ENCODE measurements at regions not wholly inside any gene's neighbourhood (a gene's known extent, or its start where the extent isn't known, plus 50 kb on each side); places are given as distances from the start of the nearest gene placed in this dataset.

DNA sequence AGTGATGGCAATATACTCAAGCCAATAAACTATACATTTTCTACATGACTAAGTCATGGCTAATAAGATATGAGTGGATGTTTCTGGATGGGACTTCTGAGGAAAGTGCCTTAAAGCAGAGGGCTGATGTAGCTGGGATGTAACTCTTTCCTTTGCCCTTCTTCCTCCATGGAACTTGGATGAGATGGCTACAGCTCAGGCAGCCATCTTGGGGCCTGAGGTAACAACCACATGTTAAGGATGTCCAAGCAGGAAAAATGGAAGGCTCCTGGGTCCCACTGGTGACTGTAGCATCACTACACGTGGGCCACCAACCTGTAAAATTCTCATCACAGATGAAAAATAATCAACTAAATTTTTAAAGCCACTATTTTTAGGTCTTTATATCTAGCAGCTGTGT is 54.4 kb upstream of the GRIP1 start:
- Histone ChIP-seq H3K27me3 (no peaks in the 10 kb centered on the region), H3K36me3 (no peaks in the 10 kb centered on the region), H3K27ac (no peak overlapping the region), H3K4me3 (no peak overlapping the region), H3K9me3 (no peaks in the 10 kb centered on the region), H3K4me1 (no peaks in the 10 kb centered on the region)
- no peak for DNase-seq
- intact Hi-C loops (cut with DNase I; ENCODE audit: low total_unique reads), result no loop called here
- WGBS, 5 donors, result 79 to 95% (median 87%) methylated on average over 1 of the region's 1 CpG
- TF ChIP-seq, protein P1, sequence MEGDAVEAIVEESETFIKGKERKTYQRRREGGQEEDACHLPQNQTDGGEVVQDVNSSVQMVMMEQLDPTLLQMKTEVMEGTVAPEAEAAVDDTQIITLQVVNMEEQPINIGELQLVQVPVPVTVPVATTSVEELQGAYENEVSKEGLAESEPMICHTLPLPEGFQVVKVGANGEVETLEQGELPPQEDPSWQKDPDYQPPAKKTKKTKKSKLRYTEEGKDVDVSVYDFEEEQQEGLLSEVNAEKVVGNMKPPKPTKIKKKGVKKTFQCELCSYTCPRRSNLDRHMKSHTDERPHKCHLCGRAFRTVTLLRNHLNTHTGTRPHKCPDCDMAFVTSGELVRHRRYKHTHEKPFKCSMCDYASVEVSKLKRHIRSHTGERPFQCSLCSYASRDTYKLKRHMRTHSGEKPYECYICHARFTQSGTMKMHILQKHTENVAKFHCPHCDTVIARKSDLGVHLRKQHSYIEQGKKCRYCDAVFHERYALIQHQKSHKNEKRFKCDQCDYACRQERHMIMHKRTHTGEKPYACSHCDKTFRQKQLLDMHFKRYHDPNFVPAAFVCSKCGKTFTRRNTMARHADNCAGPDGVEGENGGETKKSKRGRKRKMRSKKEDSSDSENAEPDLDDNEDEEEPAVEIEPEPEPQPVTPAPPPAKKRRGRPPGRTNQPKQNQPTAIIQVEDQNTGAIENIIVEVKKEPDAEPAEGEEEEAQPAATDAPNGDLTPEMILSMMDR (IDR thresholded peaks at IDR 0.05), result no peak
- TF ChIP-seq EP300 (IDR thresholded peaks at IDR 0.05) (no peak), POLR2AphosphoS5 (IDR thresholded peaks at IDR 0.05) (no peak), POLR2A (IDR thresholded peaks at IDR 0.05) (no peak)

DNA sequence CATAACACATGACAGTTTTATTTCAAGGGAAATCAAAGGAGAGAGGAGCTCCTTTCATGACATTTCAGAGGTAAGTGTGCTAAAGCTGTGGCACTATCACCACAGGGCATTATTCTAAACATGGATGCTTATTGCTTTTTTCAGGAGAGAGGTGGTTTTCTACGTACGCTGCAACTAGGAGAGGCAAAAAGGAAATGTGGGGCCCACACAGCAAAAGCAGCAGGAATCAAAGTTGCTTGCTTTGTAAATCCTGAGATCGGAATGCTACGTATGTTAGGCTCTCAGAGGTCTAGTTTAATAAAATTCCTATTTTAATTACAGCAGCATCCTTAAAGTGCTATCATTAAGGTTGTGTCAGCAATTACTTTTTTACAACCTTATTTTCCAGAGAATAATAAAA is 55.0 kb upstream of the GRIP1 start:
- Histone ChIP-seq H3K27ac (no peak overlapping the region), H3K4me3 (no peak overlapping the region), H3K36me3 (no peaks in the 10 kb centered on the region), H3K4me1 (no peaks in the 10 kb centered on the region), H3K9me3 (no peaks in the 10 kb centered on the region), H3K27me3 (no peaks in the 10 kb centered on the region)
- 81 to 89% (median 88%) methylated on average over 4 of the region's 4 CpGs for WGBS, 5 donors
- intact Hi-C loops (cut with DNase I; ENCODE audit: low total_unique reads), result no loop called here
- no peak for DNase-seq
- TF ChIP-seq POLR2A (IDR thresholded peaks at IDR 0.05) (no peak), EP300 (IDR thresholded peaks at IDR 0.05) (no peak), POLR2AphosphoS5 (IDR thresholded peaks at IDR 0.05) (no peak)
- TF ChIP-seq, protein P1 (IDR thresholded peaks at IDR 0.05), result no peak

DNA sequence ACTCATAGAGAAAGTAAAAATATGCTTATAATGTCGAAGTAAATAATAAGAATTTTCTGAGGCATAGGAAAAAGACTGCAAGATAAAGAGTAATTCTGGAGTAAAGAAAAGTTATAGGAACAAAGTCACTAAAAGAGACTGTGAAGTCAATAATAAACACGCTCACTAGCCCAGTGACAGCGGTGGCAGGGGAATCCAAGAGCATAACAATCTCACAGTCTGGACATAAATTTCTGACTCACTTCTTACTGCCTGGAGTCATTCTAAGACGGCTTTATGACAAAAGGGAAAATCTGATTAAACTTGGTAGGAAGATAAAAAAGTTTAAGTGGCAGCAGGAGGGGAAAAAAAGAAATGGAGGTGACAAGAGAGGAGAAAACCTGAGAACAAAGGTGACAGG is 56.4 kb upstream of the GRIP1 start:
- H3K4me3 ChIP-seq, result no peak overlapping the region
- no peaks in the 10 kb centered on the region for H3K36me3 ChIP-seq
- H3K9me3 ChIP-seq, result no peaks in the 10 kb centered on the region
- WGBS, 5 donors, result 68 to 76% (median 74%) methylated on average over 4 of the region's 4 CpGs
- no peak for DNase-seq
- no peak overlapping the region for H3K27ac ChIP-seq
- intact Hi-C loops (cut with DNase I; ENCODE audit: low total_unique reads), result no loop called here
- no peaks in the 10 kb centered on the region for H3K4me1 ChIP-seq
- H3K27me3 ChIP-seq, result no peaks in the 10 kb centered on the region
- TF ChIP-seq EP300 (IDR thresholded peaks at IDR 0.05) (no peak), POLR2AphosphoS5 (IDR thresholded peaks at IDR 0.05) (no peak), POLR2A (IDR thresholded peaks at IDR 0.05) (no peak)
- TF ChIP-seq, protein P1 (IDR thresholded peaks at IDR 0.05), result no peak

DNA sequence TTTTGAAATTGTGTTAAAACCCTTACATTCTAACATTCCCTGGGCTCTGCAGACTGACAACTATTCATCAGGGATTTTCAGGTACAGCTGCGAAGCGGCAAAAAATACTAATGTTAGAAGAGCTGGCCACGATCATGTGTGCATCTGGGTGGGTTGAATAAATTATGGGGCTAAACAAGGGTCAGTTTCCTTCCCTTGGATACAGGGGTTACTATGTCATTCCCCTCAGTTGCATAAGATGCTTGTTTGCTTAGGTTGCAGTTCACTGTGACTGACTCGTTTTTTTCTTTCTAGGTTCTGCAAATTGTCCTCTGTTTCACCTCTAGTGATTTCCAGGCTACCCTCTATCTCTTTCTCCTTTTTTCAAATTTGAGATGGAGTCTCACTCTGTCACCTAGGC is 58.1 kb upstream of the GRIP1 start:
- H3K4me1 ChIP-seq, result no peaks in the 10 kb centered on the region
- H3K9me3 ChIP-seq, result no peaks in the 10 kb centered on the region
- 69 to 82% (median 70%) methylated on average over 4 of the region's 4 CpGs for WGBS, 5 donors
- H3K27me3 ChIP-seq, result no peaks in the 10 kb centered on the region
- H3K36me3 ChIP-seq, result no peaks in the 10 kb centered on the region
- no peak for DNase-seq
- intact Hi-C loops (cut with DNase I; ENCODE audit: low total_unique reads), result no loop called here
- no peak overlapping the region for H3K4me3 ChIP-seq
- TF ChIP-seq, protein P1 (IDR thresholded peaks at IDR 0.05), result no peak
- no peak for TF ChIP-seq POLR2A (IDR thresholded peaks at IDR 0.05)
- no peak for TF ChIP-seq EP300 (IDR thresholded peaks at IDR 0.05)
- no peak for TF ChIP-seq POLR2AphosphoS5 (IDR thresholded peaks at IDR 0.05)
- no peak overlapping the region for H3K27ac ChIP-seq

Data from stomach (tissue), 8 donors.